H1 (cell line): ENCODE measurements at regions not wholly inside any gene's neighbourhood (a gene's known extent, or its start where the extent isn't known, plus 50 kb on each side); places are given as distances from the start of the nearest gene placed in this dataset.

Experiments used
- ATF3 ChIP-seq: IDR thresholded peaks from 2 replicates; pipeline ENCODE4 v1.6.1; 2011; ENCODE audit warnings: low read depth, mild to moderate bottlenecking, low read length; ENCODE audit not compliant: insufficient read depth
- CHD1 ChIP-seq: IDR thresholded peaks from 2 replicates; pipeline ENCODE4 v1.6.1; 2012; ENCODE audit warnings: low read depth, low read length, improper control_type of control experiment
- CHD2 ChIP-seq: IDR thresholded peaks from 2 replicates; pipeline ENCODE4 v1.6.1; 2012; ENCODE audit warnings: low read length, improper control_type of control experiment
- CHD7 ChIP-seq: fragments of 300-600 bp; sonication (generic); IDR thresholded peaks from 2 replicates; pipeline ENCODE4 v1.7.1; 2012; ENCODE audit warnings: low read length, moderate library complexity, mild to moderate bottlenecking, inconsistent platforms; ENCODE audit not compliant: insufficient replicate concordance
- E2F6 ChIP-seq: IDR thresholded peaks from 2 replicates; pipeline ENCODE4 v1.6.1; 2012; ENCODE audit warnings: inconsistent platforms
- EZH2 ChIP-seq: fragments of 200-600 bp; sonication (generic); IDR thresholded peaks from 2 replicates; pipeline ENCODE4 v1.7.1; 2012; ENCODE audit warnings: low read depth, mild to moderate bottlenecking, moderate library complexity, low read length, inconsistent platforms; ENCODE audit not compliant: severe bottlenecking
- GABPA ChIP-seq: IDR thresholded peaks from 2 replicates; pipeline ENCODE4 v1.6.1; 2011; ENCODE audit warnings: mild to moderate bottlenecking, low read length, moderate library complexity, borderline replicate concordance; ENCODE audit not compliant: insufficient read depth
- HDAC2 ChIP-seq, 2 experiments: fragments of 300-600 bp in 1 of 2; sonication (generic) in 1 of 2; IDR thresholded peaks; 2 replicates each; pipeline ENCODE4 v1.6.1; 2011 to 2012; ENCODE audit warnings: low read depth in 2 of 2, low read length in 2 of 2, mild to moderate bottlenecking in 2 of 2, moderate library complexity in 2 of 2, borderline replicate concordance in 1 of 2, inconsistent platforms in 1 of 2
- SP1 ChIP-seq: IDR thresholded peaks from 2 replicates; pipeline ENCODE4 v1.6.1; 2011; ENCODE audit warnings: low read depth, low read length
- TCF12 ChIP-seq: IDR thresholded peaks from 2 replicates; pipeline ENCODE4 v1.6.1; 2011; ENCODE audit warnings: low read depth, mild to moderate bottlenecking, low read length

GRCh38 chr13:73943965-73944233 lies 190.3 kb downstream of the KLF12 start (continued):
- TF ChIP-seq CHD7 (no peak), EZH2 (no peak), HDAC2 (IDR thresholded peaks at IDR 0.05; ENCODE audit: borderline replicate concordance in 1 of 2, low read depth in 2 of 2, low read length in 2 of 2) (no peak), SP1 (no peak), GABPA (no peak), E2F6 (no peak), ATF3 (no peak), CHD1 (no peak), CHD2 (no peak), TCF12 (no peak)
- TF ChIP-seq, all 59 proteins: peak for 0
